Body of pancreas (tissue), 4 donors: ENCODE measurements at regions not wholly inside any gene's neighbourhood (a gene's known extent, or its start where the extent isn't known, plus 50 kb on each side); places are given as distances from the start of the nearest gene placed in this dataset.

ENCODE experiments used
- CTCF ChIP-seq, 7 experiments: fragments of 450-650 bp in 4 of 7; fragments of 200-600 bp in 3 of 7; sonication (generic) in 3 of 7; IDR thresholded peaks; one replicate each; pipeline ENCODE4 v1.5.1; 2016 to 2019; ENCODE audit warnings: antibody characterized with exemption in 7 of 7
- POLR2A ChIP-seq, 3 donors: fragments of 450-650 bp; IDR thresholded peaks; one replicate each; pipeline ENCODE4 v1.6.1; 2016; ENCODE audit warnings: antibody characterized with exemption in 3 of 3, mild to moderate bottlenecking in 2 of 3

- TF ChIP-seq POLR2A (IDR thresholded peaks at IDR 0.05) = no peak
- TF ChIP-seq CTCF (IDR thresholded peaks at IDR 0.05) = no peak
Measured at GRCh38 chr7:31234836-31235605, 105.5 kb downstream of the NEUROD6 start.
